Fibroblast of lung (primary cell): ENCODE measurements at regions not wholly inside any gene's neighbourhood (a gene's known extent, or its start where the extent isn't known, plus 50 kb on each side); places are given as distances from the start of the nearest gene placed in this dataset.

Experiments
- DNase-seq, 2 donors: peaks; one replicate each; pipeline versions ENCODE4 v3.0.0 to v3.0.0-alpha.2; 2010; ENCODE audit warnings: low read depth in 2 of 2
- H2AFZ ChIP-seq: 2 replicates; pipeline ENCODE4 v1.5.1; 2012; ENCODE audit warnings: low read length, control low read depth, inconsistent platforms
- H3K27ac ChIP-seq: 2 replicates; pipeline ENCODE4 v1.5.1; 2011; ENCODE audit warnings: low read length, control low read depth; ENCODE audit not compliant: insufficient read depth
- H3K27me3 ChIP-seq: 2 replicates; pipeline ENCODE4 v1.5.1; 2011; ENCODE audit warnings: mild to moderate bottlenecking, low read length; ENCODE audit not compliant: control insufficient read depth, insufficient read depth
- H3K36me3 ChIP-seq: 2 replicates; pipeline ENCODE4 v1.5.1; 2011; ENCODE audit warnings: low read length; ENCODE audit not compliant: control insufficient read depth, insufficient read depth
- H3K4me1 ChIP-seq: 2 replicates; pipeline ENCODE4 v1.5.1; 2011; ENCODE audit warnings: low read length; ENCODE audit not compliant: control insufficient read depth, insufficient read depth; ENCODE audit errors: extremely low read depth
- H3K4me2 ChIP-seq: 2 replicates; pipeline ENCODE4 v1.5.1; 2011; ENCODE audit warnings: low read length, control low read depth; ENCODE audit not compliant: insufficient read depth; ENCODE audit errors: extremely low read depth
- H3K4me3 ChIP-seq, 4 experiments: fragments of 200-600 bp in 1 of 4; sonication (generic) in 1 of 4; replicated peaks in 1 of 4; 2 replicates each; pipeline ENCODE4 v1.5.1; 2011 to 2016; ENCODE audit warnings: low read length in 4 of 4, low read depth in 3 of 4, mild to moderate bottlenecking in 3 of 4, control low read depth in 2 of 4, inconsistent platforms in 1 of 4, mixed read lengths in 1 of 4; ENCODE audit not compliant: insufficient read depth in 1 of 4; ENCODE audit errors: control extremely low read depth in 1 of 4
- H3K79me2 ChIP-seq: 2 replicates; pipeline ENCODE4 v1.5.1; 2012; ENCODE audit warnings: mild to moderate bottlenecking, low read length, inconsistent platforms; ENCODE audit not compliant: control insufficient read depth, insufficient read depth
- H3K9ac ChIP-seq: 2 replicates; pipeline ENCODE4 v1.5.1; 2011; ENCODE audit warnings: mild to moderate bottlenecking, low read length, control low read depth; ENCODE audit not compliant: insufficient read depth
- H3K9me3 ChIP-seq: 2 replicates; pipeline ENCODE4 v1.5.1; 2012; ENCODE audit warnings: low read depth, low read length; ENCODE audit not compliant: control insufficient read depth, insufficient read depth
- H4K20me1 ChIP-seq: 2 replicates; pipeline ENCODE4 v1.5.1; 2011; ENCODE audit warnings: low read length; ENCODE audit not compliant: control insufficient read depth, insufficient read depth; ENCODE audit errors: extremely low read depth
- CTCF ChIP-seq, 2 donors: IDR thresholded peaks in 1 of 2; conservative IDR thresholded peaks in 1 of 2; 1 replicate in 1 of 2; 2 replicates in 1 of 2; pipeline ENCODE4 v1.5.1; 2011 to 2012; ENCODE audit warnings: low read length in 2 of 2, control low read depth in 1 of 2, inconsistent platforms in 1 of 2, low read depth in 1 of 2, mild to moderate bottlenecking in 1 of 2
- EZH2 ChIP-seq: IDR thresholded peaks from 2 replicates; pipeline ENCODE4 v1.5.1; 2012; ENCODE audit warnings: low read length, control low read depth, mild to moderate bottlenecking; ENCODE audit errors: missing control alignments

DNA sequence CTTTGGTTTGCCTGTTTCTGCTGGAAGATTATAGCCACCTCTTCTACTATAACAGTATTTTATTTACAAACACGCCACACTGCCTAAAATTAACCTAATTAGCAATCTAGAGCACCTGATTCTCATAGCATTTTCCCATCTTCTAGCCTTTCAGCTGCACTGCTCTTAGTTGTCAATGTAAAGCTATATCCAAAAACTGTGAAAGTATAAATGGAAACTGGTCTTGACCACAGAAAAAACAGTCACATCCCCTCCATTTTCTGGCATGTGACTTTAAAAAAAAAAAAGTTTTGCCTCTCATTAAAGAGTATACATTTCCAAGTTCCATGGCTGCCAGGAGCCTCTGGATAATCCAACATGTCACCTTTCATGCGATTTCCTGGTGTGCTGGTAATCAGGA, 287.8 kb downstream of the DTWD2 start:
- Histone ChIP-seq H2AFZ (no peak overlapping the region), H3K4me2 (no peak overlapping the region), H3K36me3 (no peaks in the 10 kb centered on the region), H4K20me1 (no peaks in the 10 kb centered on the region), H3K9me3 (no peaks in the 10 kb centered on the region), H3K4me3 (no peak overlapping the region), H3K9ac (no peak overlapping the region), H3K27me3 (no peaks in the 10 kb centered on the region), H3K79me2 (no peaks in the 10 kb centered on the region), H3K27ac (no peak overlapping the region), H3K4me1 (no peaks in the 10 kb centered on the region)
- TF ChIP-seq EZH2 (no peak), CTCF (conservative IDR thresholded peaks at IDR 0.05 in 1 of 2, IDR thresholded peaks at IDR 0.05 in 1 of 2; ENCODE audit: low read depth in 1 of 2, low read length in 2 of 2) (no peak)
- DNase-seq: no peak

- no peaks in the 10 kb centered on the region for H3K79me2 ChIP-seq
These were observed 289.6 kb downstream of the DTWD2 start for GRCh38 chr5:118698774-118699173.

DNA sequence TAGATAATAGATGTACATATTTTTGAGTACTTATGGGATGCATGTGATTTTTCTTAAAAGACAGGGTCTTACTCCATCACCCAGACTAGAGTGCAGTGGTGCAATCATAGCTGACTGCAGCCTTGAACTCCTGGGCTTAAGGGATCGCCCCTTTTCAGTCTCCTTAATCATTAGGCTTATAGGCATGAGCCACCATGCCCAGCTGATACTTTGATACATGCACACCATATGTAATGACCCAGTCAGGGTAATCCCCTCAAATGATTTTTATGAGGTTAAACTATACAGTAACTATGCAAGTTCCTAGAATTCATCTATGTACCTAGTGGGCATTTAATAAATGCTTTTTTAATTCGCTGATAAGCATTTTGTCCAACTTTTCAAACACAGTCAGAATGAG, 292.3 kb downstream of the DTWD2 start:
- Histone ChIP-seq H3K79me2 (no peaks in the 10 kb centered on the region), H2AFZ (no peak overlapping the region), H3K9me3 (no peaks in the 10 kb centered on the region), H3K4me3 (no peak overlapping the region), H3K27ac (no peak overlapping the region), H3K9ac (no peak overlapping the region), H4K20me1 (no peaks in the 10 kb centered on the region), H3K27me3 (no peaks in the 10 kb centered on the region), H3K4me2 (no peak overlapping the region), H3K4me1 (no peaks in the 10 kb centered on the region), H3K36me3 (no peaks in the 10 kb centered on the region)
- TF ChIP-seq EZH2 (no peak), CTCF (conservative IDR thresholded peaks at IDR 0.05 in 1 of 2, IDR thresholded peaks at IDR 0.05 in 1 of 2; ENCODE audit: low read depth in 1 of 2, low read length in 2 of 2) (no peak)
- DNase-seq: no peak

More at GRCh38 chr5:118698774-118699173, 289.6 kb downstream of the DTWD2 start:
- Histone ChIP-seq H2AFZ (no peak overlapping the region), H3K4me3 (no peak overlapping the region), H3K4me1 (no peaks in the 10 kb centered on the region), H4K20me1 (no peaks in the 10 kb centered on the region), H3K4me2 (no peak overlapping the region), H3K9ac (no peak overlapping the region), H3K27ac (no peak overlapping the region), H3K27me3 (no peaks in the 10 kb centered on the region), H3K9me3 (no peaks in the 10 kb centered on the region), H3K36me3 (no peaks in the 10 kb centered on the region)
- DNase-seq: no peak
- TF ChIP-seq CTCF (conservative IDR thresholded peaks at IDR 0.05 in 1 of 2, IDR thresholded peaks at IDR 0.05 in 1 of 2; ENCODE audit: low read depth in 1 of 2, low read length in 2 of 2) (no peak), EZH2 (no peak)
